Activated CD4-positive, alpha-beta T cell treated with anti-CD3 and anti-CD28 coated beads for 4 hours (primary cell): ENCODE measurements at regions not wholly inside any gene's neighbourhood (a gene's known extent, or its start where the extent isn't known, plus 50 kb on each side); places are given as distances from the start of the nearest gene placed in this dataset.
"Not testable (repeated sequence)": the region's sequence is repeated elsewhere in the genome, so short reads cannot be mapped to it uniquely, and the experiment has no call there.

Source experiments
- DNase-seq, 2 donors: peaks; one replicate each; pipeline ENCODE4 v3.0.0-alpha.2; 2020

- no peak for DNase-seq
Measured at GRCh38 chr6:169142538-169142844, 111.2 kb downstream of the THBS2 start.

- no peak for DNase-seq
Measured at GRCh38 chr6:169141671-169142537, 111.7 kb downstream of the THBS2 start.

- no peak for DNase-seq
Measured at GRCh38 chr6:169140986-169141495, 112.6 kb downstream of the THBS2 start.

- DNase-seq: no peak
Measured at GRCh38 chr6:169139179-169139971, 114.3 kb downstream of the THBS2 start.

- DNase-seq: no peak
Measured at GRCh38 chr6:169132352-169132940, 121.2 kb downstream of the THBS2 start.

- no peak for DNase-seq
Measured at GRCh38 chr6:169131390-169131789, 122.3 kb downstream of the THBS2 start.

GRCh38 chr6:169130113-169130512, 123.5 kb downstream of the THBS2 start:
- DNase-seq: no peak

GRCh38 chr6:169121013-169121412, 132.6 kb downstream of the THBS2 start:
- DNase-seq: no peak

- no peak for DNase-seq
Measured at GRCh38 chr6:169119669-169120068, 134.0 kb downstream of the THBS2 start.

GRCh38 chr6:169118346-169118830, 135.3 kb downstream of the THBS2 start:
- DNase-seq: no peak

GRCh38 chr6:169117663-169118062, 136.0 kb downstream of the THBS2 start:
- DNase-seq: no peak

- no peak for DNase-seq
Measured at GRCh38 chr6:169115632-169116031, 138.0 kb downstream of the THBS2 start.

GRCh38 chr6:169114632-169115031, 139.0 kb downstream of the THBS2 start:
- DNase-seq: not testable (repeated sequence)

- no peak for DNase-seq
Measured at GRCh38 chr6:169112483-169113320, 140.9 kb downstream of the THBS2 start.

- DNase-seq: no peak
Measured at GRCh38 chr6:169111203-169111602, 142.4 kb downstream of the THBS2 start.

GRCh38 chr6:169109411-169110220, 144.0 kb downstream of the THBS2 start:
- no peak for DNase-seq

- DNase-seq: no peak
Measured at GRCh38 chr6:169108753-169109152, 144.9 kb downstream of the THBS2 start.

GRCh38 chr6:169106176-169106575, 147.5 kb downstream of the THBS2 start:
- DNase-seq: no peak

- DNase-seq: no peak
Measured at GRCh38 chr6:169101981-169102380, 151.7 kb downstream of the THBS2 start.

GRCh38 chr6:169101036-169101805, 152.4 kb downstream of the THBS2 start:
- no peak for DNase-seq
